Right hindlimb (tissue), 1 donor: ENCODE measurements at regions not wholly inside any gene's neighbourhood (a gene's known extent, or its start where the extent isn't known, plus 50 kb on each side); places are given as distances from the start of the nearest gene placed in this dataset.

Source experiments
- DNase-seq: peaks from one replicate; pipeline ENCODE4 v3.0.0-alpha.2; 2018

DNA sequence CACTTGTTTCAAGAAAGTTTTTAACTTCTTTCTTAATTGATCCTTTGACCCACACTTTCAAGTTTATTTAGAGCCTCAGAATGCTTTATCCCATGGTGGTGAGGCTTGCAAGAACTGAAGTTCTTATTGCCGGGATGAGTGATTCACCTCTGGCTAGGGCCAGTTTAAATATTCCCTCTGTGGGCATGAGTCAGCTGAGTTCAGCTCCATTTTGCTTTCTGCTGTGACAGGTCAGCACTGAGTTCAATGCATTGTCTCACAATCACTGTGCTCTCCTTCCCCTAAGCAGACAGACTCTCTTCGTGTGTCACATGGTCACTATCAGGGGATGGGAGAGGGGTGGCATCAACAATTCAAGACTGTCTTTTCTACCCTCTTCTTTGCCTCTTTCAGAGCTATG, 514.6 kb upstream of the FBXO33 start:
- no peak for DNase-seq

DNA sequence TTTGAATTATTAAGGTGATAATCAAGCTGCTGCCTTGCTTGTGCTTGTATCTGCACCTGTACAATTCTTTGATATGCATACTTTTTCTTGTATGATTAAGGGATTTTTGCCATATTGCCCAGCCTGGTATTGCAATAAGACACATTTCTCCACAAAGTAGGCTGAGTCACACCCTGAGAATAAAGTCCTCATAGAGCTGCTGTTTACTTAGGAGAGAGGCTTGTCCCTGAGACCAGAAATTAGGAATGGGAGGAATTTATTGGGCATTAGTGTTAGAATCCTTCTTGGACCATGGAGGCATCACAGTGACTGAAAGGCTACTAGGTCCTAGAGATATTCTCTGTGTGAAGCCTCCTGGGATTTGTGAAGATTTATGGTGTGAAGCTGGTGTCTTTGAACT, 506.8 kb upstream of the FBXO33 start:
- DNase-seq: no peak

DNA sequence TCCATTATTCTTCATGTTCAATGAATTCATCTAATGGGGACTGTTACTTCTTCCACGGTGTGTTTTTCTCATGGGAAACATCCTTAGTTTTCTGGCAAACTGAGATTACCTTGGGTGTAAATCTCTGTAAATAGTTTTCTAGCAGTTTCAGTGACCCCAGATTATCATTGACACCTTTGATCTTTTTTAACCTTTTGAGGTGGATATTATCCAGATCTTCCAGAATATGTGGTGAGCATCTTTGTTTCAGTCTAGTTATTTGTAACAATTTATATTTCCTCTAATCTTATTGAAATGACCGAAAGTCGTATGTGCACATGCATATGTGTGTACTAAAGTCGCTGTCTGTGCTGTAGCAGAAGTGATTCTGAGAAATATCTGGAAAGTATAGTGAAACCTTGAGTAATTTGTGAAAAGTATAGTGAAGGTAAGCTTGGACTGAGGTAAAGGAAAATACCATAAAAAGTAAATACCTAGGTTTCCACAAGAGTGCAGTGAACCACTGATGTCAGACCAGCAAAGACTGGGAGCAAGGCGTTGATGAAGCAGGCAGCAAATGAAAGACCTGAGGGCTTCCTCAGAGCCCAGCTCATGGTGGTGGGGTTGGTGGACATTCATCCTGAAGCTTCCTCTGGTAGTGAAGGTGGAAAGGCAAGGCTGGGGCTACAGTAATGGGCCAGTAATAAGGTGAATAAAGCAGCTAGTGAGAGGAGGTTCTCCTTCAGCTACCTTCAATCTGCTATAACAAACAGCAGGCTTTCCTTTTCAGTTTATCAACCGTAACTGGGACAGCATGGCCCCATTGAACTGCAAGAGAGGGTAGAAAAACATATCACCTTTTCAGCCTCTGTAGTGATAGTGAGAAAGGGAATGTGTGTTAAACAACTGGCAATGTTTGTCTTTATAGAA, 480.2 kb upstream of the FBXO33 start:
- no peak for DNase-seq

DNA sequence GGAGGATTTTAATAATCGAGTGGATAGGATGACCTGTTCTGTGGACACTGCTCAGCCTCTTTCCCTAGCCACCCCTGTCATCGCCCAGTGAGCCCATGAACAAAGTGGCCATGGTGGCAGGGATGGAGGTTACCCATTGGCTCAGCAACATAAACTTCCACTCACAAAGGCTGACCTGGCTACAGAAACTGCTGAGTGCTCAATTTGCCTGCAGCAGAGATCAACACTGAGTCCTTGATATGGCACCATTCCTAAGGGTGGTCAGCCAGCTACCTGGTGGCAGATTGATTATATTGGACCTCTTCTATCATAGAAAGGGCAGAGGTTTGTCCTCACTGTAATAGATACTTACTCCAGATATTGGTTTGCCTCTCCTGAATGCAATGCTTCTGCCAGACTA, 465.4 kb upstream of the FBXO33 start:
- no peak for DNase-seq

DNA sequence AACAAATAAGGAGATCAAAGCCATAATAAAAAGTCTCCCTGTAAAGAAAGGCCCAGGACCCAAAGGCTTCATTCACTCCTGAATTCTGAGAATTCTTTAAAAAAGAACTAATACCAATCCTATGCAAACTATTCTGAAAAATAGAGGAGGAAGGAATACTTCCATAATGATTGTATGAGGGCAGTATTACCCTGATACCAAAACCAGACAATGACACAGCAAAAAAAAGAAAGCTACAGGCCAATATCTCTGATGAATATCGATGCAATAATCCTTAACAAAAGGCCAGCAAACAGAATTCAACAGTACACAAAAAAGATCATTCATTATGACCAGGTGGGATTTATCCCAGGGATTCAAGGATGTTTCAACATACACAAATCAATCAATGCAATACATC, 457.8 kb upstream of the FBXO33 start:
- DNase-seq: no peak

DNA sequence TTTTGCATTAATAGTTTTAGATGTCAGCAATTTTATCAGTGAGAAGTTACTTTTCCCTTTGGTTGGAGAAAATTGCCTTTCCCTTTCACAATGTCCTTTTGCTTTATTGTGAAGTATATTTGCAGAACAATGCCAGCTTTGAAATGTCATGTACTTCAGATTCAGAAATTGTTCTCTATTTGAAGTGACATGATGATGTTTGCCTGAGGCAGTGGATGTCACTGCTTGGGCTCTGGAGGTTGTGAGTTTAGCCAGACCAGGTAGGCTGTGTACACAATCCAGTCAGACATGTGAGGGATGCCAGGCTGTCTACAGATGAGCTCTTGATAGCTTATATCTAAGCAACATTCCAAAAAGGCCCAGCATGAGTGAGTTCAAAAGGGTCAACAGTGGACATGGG, 451.9 kb upstream of the FBXO33 start:
- DNase-seq: no peak

DNA sequence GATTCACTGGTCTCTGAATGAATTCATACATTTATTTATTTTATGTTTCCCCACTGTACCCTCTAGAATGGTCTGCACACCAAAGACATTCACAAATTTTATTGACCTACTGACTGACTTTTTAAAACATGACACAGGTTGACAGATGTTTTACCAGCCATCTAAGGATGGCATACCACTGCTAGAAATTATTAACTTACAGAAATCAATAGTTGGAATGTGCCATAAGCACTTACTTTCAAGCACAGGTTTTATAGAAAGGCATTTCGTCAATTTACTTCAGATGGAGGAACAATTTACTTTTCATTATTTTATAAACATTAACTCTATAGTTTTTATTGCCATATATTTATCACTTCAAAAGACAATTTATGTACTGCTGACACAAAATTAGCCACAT, 448.7 kb upstream of the FBXO33 start:
- DNase-seq: no peak

DNA sequence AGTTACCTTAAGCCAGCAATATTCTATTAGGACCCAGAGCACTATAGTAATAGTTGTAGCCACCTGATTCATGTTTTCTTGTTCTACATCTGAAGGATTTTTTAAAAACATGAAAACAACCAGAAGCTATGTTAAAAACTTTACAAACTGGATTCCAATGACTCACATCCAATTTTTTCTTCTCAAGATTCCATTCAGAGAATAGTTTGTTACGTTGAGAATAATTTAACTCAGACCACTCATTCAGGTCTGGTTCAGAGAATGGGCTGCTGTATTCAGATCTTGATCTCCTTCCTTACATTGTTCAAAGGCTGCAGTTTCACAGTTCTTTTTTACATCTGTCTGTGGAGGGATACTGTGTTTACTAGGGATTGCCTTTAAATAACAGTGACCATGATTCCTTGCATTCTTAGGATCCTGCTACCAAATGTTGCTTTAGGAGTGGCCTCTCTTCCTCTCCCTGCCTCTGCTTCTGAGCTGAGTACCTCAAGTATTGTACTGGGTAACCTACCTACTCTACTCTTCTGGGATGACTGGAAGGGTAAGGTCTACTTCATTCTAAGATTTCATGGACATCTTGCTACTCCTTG, 448.0 kb upstream of the FBXO33 start:
- no peak for DNase-seq

DNA sequence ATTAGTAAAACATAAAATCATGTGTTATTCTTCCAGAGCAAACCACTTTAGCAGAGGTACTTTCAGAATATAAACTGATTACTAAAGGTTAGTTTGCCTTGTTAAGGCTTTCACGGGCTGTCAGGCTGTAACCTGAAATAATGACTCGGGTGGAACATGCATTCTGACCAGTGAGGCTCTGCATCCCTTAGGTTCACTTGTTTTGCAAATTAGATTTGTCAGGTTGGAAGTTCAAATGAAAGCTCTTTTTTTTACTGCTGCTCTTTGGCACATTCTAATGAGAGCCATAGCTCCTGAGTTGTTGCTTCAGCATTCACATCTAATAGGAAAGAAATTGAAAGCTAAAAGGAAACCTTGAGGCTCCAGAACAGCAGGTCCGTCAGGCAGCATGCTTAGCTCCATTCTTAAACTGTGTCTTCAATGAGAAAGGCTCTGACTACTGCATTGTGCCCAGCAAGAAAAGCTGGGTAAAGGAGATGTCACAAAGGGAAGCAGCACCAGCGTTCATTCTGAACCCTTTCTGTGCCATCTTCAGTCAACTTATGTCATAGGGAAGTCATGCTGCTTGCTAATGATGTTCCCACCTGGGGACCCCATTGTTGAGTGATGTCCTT, 445.5 kb upstream of the FBXO33 start:
- no peak for DNase-seq

DNA sequence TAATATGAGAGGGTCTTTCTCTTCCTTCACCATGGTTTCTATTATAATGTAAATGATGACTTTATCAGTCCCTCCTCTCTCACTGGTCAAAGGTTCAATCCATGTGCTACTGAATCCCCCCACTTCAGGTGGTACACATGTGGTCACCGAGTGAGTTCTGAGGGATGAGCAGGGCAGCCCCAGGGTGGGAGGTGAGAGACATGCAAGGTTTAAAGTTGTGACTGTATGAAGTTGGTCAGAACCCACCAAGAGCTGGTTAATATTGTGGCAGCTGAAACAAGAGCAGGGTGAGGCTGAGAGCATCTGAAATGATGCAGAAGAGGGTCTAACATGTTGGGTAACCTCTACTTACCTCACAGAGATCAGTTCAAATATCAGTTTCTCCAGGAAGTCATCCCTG, 444.7 kb upstream of the FBXO33 start:
- DNase-seq: no peak

DNA sequence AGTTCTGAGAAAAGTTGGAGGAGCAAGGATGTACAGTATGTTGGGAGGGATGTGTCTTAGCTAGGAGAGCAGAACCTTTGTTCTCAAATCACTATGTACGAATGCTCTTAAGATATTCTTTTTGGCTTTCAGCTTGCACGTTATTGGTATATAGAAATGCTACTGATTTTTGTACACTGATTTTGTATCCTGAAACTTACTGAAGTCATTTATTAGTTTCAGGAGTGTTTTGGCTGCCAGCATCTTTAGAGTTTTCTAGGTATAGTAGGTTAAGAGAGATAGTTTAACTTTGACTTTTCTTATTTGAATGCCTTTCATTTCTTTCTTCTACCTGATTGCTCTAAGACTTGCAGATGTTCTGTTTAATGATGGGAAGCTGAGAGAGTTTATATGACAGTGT, 442.8 kb upstream of the FBXO33 start:
- DNase-seq: no peak

DNA sequence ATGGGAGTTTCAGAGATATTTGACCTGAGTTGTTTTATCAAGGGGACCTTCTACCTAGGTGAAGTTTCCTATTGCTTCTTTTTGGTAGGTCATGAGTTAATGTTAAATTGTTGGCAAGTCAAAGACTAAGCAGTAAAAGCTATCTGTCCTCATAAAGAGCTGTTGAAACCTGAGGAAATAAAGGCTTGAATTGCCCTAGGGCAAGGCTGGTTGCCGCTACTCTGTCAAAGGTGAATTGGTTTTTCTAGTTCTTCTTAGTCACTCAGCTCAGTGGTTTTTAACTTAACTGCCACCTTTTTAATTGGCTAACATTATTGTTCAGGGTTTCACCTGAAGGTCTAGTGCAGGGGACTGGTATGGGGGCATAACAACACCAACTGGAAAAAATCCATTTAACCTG, 441.6 kb upstream of the FBXO33 start:
- DNase-seq: no peak

DNA sequence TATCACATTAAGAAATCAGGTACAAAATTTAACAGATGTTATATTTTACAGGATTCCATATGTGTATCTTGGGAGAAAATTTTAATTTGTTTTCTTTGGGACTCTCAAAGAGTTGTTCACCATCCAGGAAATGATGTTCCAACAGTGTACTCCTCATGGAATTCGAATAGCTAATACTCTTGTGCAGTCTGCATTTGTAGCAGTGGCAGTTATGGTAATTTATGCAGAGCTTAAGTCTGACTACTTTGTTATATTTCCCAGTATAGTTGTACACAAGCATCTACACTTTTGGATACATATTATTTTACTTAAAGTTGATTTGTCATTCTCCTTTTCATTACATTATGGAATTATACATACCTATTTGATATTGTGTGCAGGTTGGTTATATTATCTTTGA, 436.7 kb upstream of the FBXO33 start:
- no peak for DNase-seq

DNA sequence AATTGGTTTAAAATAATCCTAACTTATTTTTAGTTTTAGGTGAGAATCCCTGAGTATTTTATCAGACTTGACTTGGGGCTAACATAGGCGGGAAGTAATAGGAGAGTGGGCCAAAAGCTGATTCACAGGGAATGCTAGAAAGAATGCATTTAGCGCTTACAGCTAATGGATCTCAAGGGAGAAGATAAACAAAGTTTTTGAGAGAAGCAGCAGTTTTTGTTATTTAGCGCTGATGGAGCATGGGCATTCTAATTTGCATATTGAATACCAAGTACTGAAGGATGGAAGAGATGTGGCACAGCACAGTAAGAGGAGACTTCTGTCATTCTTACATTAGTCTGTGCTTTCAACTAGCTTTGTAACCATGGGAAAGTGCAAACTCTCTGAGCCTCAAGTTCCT, 436.0 kb upstream of the FBXO33 start:
- DNase-seq: no peak

DNA sequence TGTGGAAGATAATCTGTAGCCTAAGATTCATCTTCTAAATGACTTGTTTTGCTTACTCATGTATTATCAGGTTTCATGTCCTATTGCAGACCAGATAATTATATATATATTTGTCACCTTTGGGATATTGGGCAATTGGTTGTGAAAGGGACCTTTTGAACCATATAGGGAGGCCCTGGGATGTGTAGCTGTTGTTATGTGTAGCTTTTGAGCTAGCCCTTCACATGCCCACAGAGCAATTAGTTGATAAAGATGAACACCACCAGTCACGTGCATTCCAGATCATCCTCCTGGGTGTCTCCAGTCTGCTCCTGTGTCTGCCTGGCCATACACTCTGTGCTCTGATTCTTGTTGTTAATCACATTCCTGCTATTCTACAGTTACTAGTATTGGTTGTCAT, 431.2 kb upstream of the FBXO33 start:
- DNase-seq: no peak

DNA sequence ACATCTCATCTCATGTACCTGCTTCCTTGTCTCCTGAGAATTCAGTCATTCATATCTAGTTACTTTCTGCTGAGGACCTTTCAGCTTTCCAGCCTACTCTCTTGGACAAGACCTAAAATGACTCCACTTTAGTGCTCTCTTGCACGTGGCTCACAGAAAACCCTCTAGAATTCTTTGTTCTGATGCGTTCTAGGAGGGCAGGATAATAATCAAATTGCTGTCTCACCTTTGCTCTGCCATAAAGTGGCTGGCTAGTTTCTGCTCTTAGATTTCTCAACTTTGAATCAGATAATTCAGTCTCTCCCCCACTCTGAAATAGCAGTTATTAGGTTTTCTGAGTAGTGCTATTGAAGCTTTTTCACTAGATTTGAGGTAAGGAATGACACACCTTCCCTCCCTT, 429.5 kb upstream of the FBXO33 start:
- DNase-seq: no peak

DNA sequence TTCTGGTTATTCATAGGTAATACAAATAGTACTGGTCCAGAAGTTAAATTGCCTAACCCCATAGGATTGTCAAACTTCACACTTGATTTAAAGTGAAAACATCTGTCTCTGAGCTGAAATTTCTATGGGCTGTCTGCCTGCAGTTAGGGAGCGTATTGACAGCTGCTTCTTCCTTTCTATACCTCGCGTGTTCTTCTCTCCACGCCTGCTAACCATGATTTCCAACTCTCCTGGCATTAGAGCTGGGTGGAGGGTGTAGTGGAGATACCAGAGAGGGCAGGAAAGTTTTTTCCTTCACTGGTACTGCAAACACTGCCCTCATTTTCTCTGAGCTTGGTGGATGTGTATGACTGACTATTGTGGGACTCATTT, 429.0 kb upstream of the FBXO33 start:
- DNase-seq: peak; percentile 27

DNA sequence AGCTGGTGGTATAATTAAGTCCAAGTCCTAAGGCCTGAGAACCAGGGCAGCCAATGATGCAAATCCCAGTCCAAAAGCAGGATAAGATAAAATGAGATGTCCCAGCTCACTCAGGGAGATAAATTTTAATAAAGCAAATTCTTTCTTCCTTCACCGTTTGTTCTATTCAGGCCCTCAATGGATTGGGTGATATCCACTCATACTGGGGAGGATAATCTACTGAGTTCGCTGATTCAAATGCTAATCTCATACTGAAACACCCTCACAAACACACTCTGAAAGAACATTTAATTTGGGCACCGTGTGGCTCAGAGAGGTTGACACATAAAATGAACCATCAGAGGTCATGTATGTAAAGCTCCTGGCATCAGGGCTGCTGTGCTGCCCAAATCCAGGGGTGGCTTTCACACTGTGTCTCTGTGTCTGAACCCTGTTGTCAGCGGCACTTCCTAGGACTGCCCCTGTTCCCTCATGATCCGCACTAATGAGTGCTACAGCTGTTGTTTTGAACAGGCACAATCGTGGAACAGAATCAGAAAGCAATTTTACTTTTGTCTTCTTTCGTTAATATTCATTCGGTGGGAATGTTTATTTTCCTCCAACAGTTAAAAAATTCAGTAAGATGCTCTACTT, 428.5 kb upstream of the FBXO33 start:
- no peak for DNase-seq

DNA sequence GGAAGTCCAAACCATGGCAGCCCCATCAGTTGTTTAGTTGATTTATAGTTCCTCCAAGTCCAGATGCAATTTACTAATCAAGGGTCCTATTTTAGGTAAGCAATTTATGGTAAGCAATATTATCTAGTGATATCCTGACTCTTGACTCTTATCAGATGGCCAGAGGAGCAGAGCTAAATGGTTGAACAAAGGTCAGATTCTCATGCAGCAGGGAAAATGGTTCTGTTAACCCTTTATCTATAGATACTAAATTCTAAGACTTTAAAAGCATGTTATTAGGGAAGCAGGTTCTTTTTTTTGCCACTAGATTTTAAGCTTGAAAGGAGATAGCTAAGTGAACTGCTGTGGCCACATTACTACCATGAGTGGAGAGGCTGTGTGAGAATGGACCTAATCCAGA, 427.1 kb upstream of the FBXO33 start:
- DNase-seq: no peak

DNA sequence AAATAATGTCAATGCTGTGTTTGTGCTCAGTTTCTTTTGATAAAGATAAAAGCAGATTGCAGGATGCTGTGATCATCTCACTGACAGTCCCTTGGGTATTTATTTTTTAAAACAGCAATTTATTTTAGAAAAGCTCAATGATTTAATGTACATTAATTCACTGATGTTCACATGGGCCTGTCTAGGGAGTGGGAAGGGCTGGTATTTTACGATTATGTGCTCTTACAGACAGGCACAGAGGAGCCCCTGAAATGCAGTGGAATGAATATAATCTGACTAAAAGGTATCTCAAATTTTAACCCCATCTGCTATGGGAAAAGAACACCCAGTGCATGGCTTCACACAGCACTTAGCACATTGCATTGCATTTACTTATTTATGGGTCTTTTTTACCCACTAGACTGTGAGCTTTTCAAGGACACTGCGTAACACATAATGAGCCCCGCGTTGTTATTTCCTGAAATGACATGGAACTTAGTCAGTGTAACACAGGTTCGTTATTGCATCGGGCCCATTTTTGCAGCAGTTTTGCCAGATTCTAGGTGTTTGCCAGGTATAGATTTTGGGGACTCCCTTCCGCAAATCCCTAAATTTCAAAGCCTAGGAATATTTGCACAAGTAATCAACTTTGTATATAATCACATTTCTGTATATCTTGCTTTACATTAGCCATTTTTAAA, 425.3 kb upstream of the FBXO33 start:
- no peak for DNase-seq

DNA sequence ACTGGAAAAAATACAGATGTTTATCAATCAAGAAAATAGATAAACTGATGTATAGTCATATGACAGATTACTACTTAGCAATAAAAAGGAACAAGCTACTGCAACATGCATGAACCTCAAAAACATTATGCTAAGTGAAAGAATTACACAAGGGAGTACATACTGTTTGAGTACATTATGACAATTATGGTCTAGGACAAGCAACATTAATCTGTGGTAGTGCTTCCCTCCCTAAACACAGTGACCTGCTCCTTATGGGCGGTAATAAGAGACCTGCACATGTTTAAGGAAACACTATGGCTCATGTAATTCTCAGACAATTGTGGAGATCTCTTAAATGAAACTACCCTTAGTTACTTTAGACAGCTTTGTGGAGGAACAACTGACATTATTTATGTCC, 421.2 kb upstream of the FBXO33 start:
- DNase-seq: no peak

DNA sequence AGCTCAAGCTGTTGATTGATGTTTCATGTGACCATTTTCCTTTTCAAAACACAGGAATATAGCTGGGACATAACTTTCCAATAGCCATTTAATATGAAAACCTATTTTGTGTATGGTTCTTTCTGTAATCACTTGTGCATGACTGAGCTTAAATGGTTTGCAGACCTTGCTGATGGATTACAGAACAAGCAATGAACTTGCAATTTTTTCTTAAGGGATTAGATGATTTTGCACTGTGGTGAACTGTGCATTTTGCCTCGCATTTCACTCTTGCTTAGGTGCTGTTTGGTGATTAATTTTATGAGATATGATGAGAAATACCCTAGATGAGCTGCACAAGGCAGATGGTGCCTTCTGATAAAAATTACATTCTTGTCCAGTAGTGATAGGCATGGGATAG, 419.0 kb upstream of the FBXO33 start:
- DNase-seq: no peak

DNA sequence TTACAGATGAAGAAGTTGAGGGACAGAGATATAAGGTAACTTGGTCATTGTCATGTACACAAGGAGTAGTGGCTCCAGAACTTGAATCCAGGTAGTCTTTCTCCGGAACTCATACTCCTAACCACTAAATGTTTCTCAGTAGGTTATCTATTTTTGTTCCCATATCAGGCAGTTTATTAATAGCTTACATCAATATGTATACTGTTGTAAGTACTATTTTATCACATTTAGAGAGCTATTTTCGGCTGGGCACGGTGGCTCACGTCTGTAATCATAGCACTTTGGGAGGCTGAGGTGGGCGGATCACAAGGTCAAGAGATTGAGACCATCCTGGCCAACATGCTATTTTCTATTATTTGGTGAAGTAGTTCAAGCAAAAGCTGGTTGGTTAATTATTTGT, 415.6 kb upstream of the FBXO33 start:
- no peak for DNase-seq
